Rectal smooth muscle tissue (tissue), 1 donor: ENCODE measurements at regions not wholly inside any gene's neighbourhood (a gene's known extent, or its start where the extent isn't known, plus 50 kb on each side); places are given as distances from the start of the nearest gene placed in this dataset.
"Not testable (repeated sequence)": the region's sequence is repeated elsewhere in the genome, so short reads cannot be mapped to it uniquely, and the experiment has no call there.

Experiments
- H3K27ac ChIP-seq: one replicate; pipeline ENCODE4 v1.7.0; 2013; ENCODE audit warnings: low read depth, low read length, inconsistent platforms
- H3K27me3 ChIP-seq: one replicate; pipeline ENCODE4 v1.7.0; 2013; ENCODE audit warnings: low read length; ENCODE audit not compliant: control insufficient read depth, insufficient read depth
- H3K36me3 ChIP-seq: one replicate; pipeline ENCODE4 v1.7.0; 2013; ENCODE audit warnings: low read length; ENCODE audit not compliant: control insufficient read depth, insufficient read depth
- H3K4me1 ChIP-seq: one replicate; pipeline ENCODE4 v1.7.0; 2013; ENCODE audit warnings: low read length; ENCODE audit not compliant: control insufficient read depth, insufficient read depth
- H3K4me3 ChIP-seq: one replicate; pipeline ENCODE4 v1.7.0; 2013; ENCODE audit warnings: low read length
- H3K9ac ChIP-seq: one replicate; pipeline ENCODE4 v1.7.0; 2013; ENCODE audit warnings: low read length

- Histone ChIP-seq H3K27ac (no peak overlapping the region), H3K36me3 (no peaks in the 10 kb centered on the region), H3K9ac (no peak overlapping the region), H3K27me3 (no peaks in the 10 kb centered on the region), H3K4me3 (no peak overlapping the region), H3K4me1 (no peaks in the 10 kb centered on the region)
Measured at GRCh38 chr2:35530615-35531135, 824.9 kb upstream of the CRIM1 start.

GRCh38 chr2:35526741-35527140 is 828.8 kb upstream of the CRIM1 start:
- no peaks in the 10 kb centered on the region for H3K4me1 ChIP-seq
- no peak overlapping the region for H3K9ac ChIP-seq
- no peaks in the 10 kb centered on the region for H3K36me3 ChIP-seq
- no peaks in the 10 kb centered on the region for H3K27me3 ChIP-seq
- H3K4me3 ChIP-seq: no peak overlapping the region
- H3K27ac ChIP-seq: no peak overlapping the region

GRCh38 chr2:35522450-35522849 is 833.1 kb upstream of the CRIM1 start:
- H3K36me3 ChIP-seq: no peaks in the 10 kb centered on the region
- H3K4me3 ChIP-seq: no peak overlapping the region
- H3K9ac ChIP-seq: no peak overlapping the region
- no peaks in the 10 kb centered on the region for H3K27me3 ChIP-seq
- no peaks in the 10 kb centered on the region for H3K4me1 ChIP-seq
- no peak overlapping the region for H3K27ac ChIP-seq

- Histone ChIP-seq H3K27ac (no peak overlapping the region), H3K27me3 (no peaks in the 10 kb centered on the region), H3K4me3 (no peak overlapping the region), H3K9ac (no peak overlapping the region), H3K4me1 (no peaks in the 10 kb centered on the region), H3K36me3 (no peaks in the 10 kb centered on the region)
Measured at GRCh38 chr2:35510636-35511035, 844.9 kb upstream of the CRIM1 start.

- Histone ChIP-seq H3K4me1 (no peaks in the 10 kb centered on the region), H3K9ac (no peak overlapping the region), H3K36me3 (no peaks in the 10 kb centered on the region)
Measured at GRCh38 chr2:35508601-35509000, 847.0 kb upstream of the CRIM1 start.

GRCh38 chr2:35504419-35504818 is 851.2 kb upstream of the CRIM1 start:
- Histone ChIP-seq H3K36me3 (no peaks in the 10 kb centered on the region), H3K27me3 (no peaks in the 10 kb centered on the region), H3K27ac (no peak overlapping the region), H3K4me1 (no peaks in the 10 kb centered on the region), H3K9ac (no peak overlapping the region), H3K4me3 (no peak overlapping the region)

More at GRCh38 chr2:35508601-35509000, 847.0 kb upstream of the CRIM1 start:
- no peak overlapping the region for H3K4me3 ChIP-seq
- no peaks in the 10 kb centered on the region for H3K27me3 ChIP-seq
- no peak overlapping the region for H3K27ac ChIP-seq

- Histone ChIP-seq H3K27ac (no peak overlapping the region), H3K4me1 (no peaks in the 10 kb centered on the region), H3K36me3 (no peaks in the 10 kb centered on the region)
Measured at GRCh38 chr2:35503738-35504199, 851.8 kb upstream of the CRIM1 start.

GRCh38 chr2:35503311-35503710 is 852.3 kb upstream of the CRIM1 start:
- Histone ChIP-seq H3K36me3 (no peaks in the 10 kb centered on the region), H3K27me3 (no peaks in the 10 kb centered on the region), H3K4me1 (no peaks in the 10 kb centered on the region), H3K27ac (no peak overlapping the region), H3K4me3 (no peak overlapping the region), H3K9ac (no peak overlapping the region)

More at GRCh38 chr2:35503738-35504199, 851.8 kb upstream of the CRIM1 start:
- Histone ChIP-seq H3K27me3 (no peaks in the 10 kb centered on the region), H3K9ac (no peak overlapping the region), H3K4me3 (no peak overlapping the region)

GRCh38 chr2:35501076-35501475 is 854.5 kb upstream of the CRIM1 start:
- no peak overlapping the region for H3K27ac ChIP-seq
- no peaks in the 10 kb centered on the region for H3K36me3 ChIP-seq
- H3K9ac ChIP-seq: no peak overlapping the region
- no peaks in the 10 kb centered on the region for H3K27me3 ChIP-seq
- H3K4me3 ChIP-seq: no peak overlapping the region
- no peaks in the 10 kb centered on the region for H3K4me1 ChIP-seq

GRCh38 chr2:35496022-35496421 is 859.6 kb upstream of the CRIM1 start:
- no peak overlapping the region for H3K9ac ChIP-seq
- no peak overlapping the region for H3K4me3 ChIP-seq
- H3K27ac ChIP-seq: no peak overlapping the region
- no peaks in the 10 kb centered on the region for H3K36me3 ChIP-seq
- H3K4me1 ChIP-seq: no peaks in the 10 kb centered on the region
- no peaks in the 10 kb centered on the region for H3K27me3 ChIP-seq

GRCh38 chr2:35495182-35495581 is 860.4 kb upstream of the CRIM1 start:
- Histone ChIP-seq H3K4me3 (no peak overlapping the region), H3K27me3 (no peaks in the 10 kb centered on the region), H3K27ac (no peak overlapping the region), H3K4me1 (no peaks in the 10 kb centered on the region), H3K9ac (no peak overlapping the region), H3K36me3 (no peaks in the 10 kb centered on the region)

GRCh38 chr2:35478121-35478520 is 877.5 kb upstream of the CRIM1 start:
- not testable (repeated sequence) for H3K27me3 ChIP-seq, H3K36me3 ChIP-seq, H3K9ac ChIP-seq, H3K4me1 ChIP-seq, H3K27ac ChIP-seq, H3K4me3 ChIP-seq

GRCh38 chr2:35468245-35468644 is 887.3 kb upstream of the CRIM1 start:
- H3K4me3 ChIP-seq: no peak overlapping the region
- H3K4me1 ChIP-seq: no peaks in the 10 kb centered on the region
- no peaks in the 10 kb centered on the region for H3K36me3 ChIP-seq
- no peak overlapping the region for H3K9ac ChIP-seq
- H3K27ac ChIP-seq: no peak overlapping the region
- no peaks in the 10 kb centered on the region for H3K27me3 ChIP-seq
